CD8-positive, alpha-beta memory T cell (primary cell): ENCODE measurements at regions not wholly inside any gene's neighbourhood (a gene's known extent, or its start where the extent isn't known, plus 50 kb on each side); places are given as distances from the start of the nearest gene placed in this dataset.
"Not testable (repeated sequence)": the region's sequence is repeated elsewhere in the genome, so short reads cannot be mapped to it uniquely, and the experiment has no call there.

Experiments used
- CTCF ChIA-PET: fragments of 350-600 bp; sonication (Branson Sonifier 250); formaldehyde crosslinking; loops from one replicate; lab custom pipeline; 2021; ENCODE audit warnings: antibody characterized with exemption; lab: Charles Lee
- POLR2A ChIA-PET: fragments of 350-600 bp; sonication (Branson Sonifier 250); formaldehyde crosslinking; loops from one replicate; lab custom pipeline; 2021; ENCODE audit warnings: antibody characterized with exemption; lab: Charles Lee
- DNase-seq, 5 donors: peaks; one replicate each; pipeline versions ENCODE4 v3.0.0 to v3.0.0-alpha.2; 2020 to 2022; ENCODE audit warnings: mixed read lengths in 1 of 5
- H3K27ac ChIP-seq: one replicate; pipeline ENCODE4 v1.7.0; 2013; ENCODE audit warnings: low read depth, mild to moderate bottlenecking, low read length, moderate library complexity
- H3K27me3 ChIP-seq: 2 replicates; pipeline ENCODE4 v1.7.0; 2013; ENCODE audit warnings: low read length, mild to moderate bottlenecking; ENCODE audit not compliant: insufficient read depth, poor library complexity, severe bottlenecking
- H3K36me3 ChIP-seq: 2 replicates; pipeline ENCODE4 v1.7.0; 2013; ENCODE audit warnings: mild to moderate bottlenecking, low read length, moderate library complexity; ENCODE audit not compliant: insufficient read depth
- H3K4me1 ChIP-seq: 2 replicates; pipeline ENCODE4 v1.7.0; 2013; ENCODE audit warnings: mild to moderate bottlenecking, low read length, moderate library complexity; ENCODE audit not compliant: insufficient read depth
- H3K4me3 ChIP-seq: 2 replicates; pipeline ENCODE4 v1.7.0; 2013; ENCODE audit warnings: mild to moderate bottlenecking, low read length
- H3K9me3 ChIP-seq: 2 replicates; pipeline ENCODE4 v1.7.0; 2013; ENCODE audit warnings: mild to moderate bottlenecking, low read length
- H3K27ac Mint-ChIP-seq, 8 donors: one replicate each; pipeline ENCODE4 v1.8.0; 2020 to 2021; ENCODE audit warnings: mixed read lengths in 8 of 8, mild to moderate bottlenecking in 6 of 8, inconsistent platforms in 3 of 8, moderate library complexity in 3 of 8
- H3K27me3 Mint-ChIP-seq, 2 donors: one replicate each; pipeline ENCODE4 v1.8.0; 2020 to 2021; ENCODE audit warnings: mixed read lengths in 2 of 2, mild to moderate bottlenecking in 1 of 2, moderate library complexity in 1 of 2
- H3K36me3 Mint-ChIP-seq, 3 donors: one replicate each; pipeline ENCODE4 v1.8.0; 2020 to 2021; ENCODE audit warnings: mixed read lengths in 3 of 3, inconsistent platforms in 1 of 3, mild to moderate bottlenecking in 1 of 3
- H3K4me1 Mint-ChIP-seq, 3 donors: one replicate each; pipeline ENCODE4 v1.8.0; 2020 to 2021; ENCODE audit warnings: mixed read lengths in 3 of 3, inconsistent platforms in 1 of 3, mild to moderate bottlenecking in 1 of 3
- H3K4me3 Mint-ChIP-seq, 7 donors: one replicate each; pipeline ENCODE4 v1.8.0; 2020 to 2021; ENCODE audit warnings: mixed read lengths in 7 of 7, mild to moderate bottlenecking in 6 of 7, moderate library complexity in 4 of 7, inconsistent platforms in 2 of 7
- H3K9me3 Mint-ChIP-seq, 5 donors: one replicate each; pipeline ENCODE4 v1.8.0; 2020 to 2022; ENCODE audit warnings: mixed read lengths in 5 of 5, mild to moderate bottlenecking in 3 of 5, moderate library complexity in 2 of 5, inconsistent platforms in 1 of 5

DNA sequence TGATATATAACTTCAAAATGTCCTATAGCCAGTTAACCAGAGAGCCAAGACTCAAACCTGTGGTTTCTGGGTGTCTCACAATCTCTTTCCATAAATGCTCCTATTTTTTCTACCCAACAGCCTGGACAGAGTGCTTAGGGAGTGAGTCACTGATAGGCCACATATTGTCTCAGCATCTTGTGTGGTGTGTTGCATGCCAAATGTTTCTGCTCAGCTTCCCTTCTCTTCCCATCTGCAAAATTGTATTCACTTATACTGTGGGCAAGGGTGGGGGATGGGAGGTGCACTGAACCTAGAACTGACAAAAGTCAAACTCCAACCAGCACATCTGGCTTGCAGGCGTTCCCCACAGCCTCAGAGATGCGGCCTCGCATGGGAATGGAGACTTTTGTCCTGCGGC is 123.3 kb downstream of the KCNA5 start:
- no peaks in the 10 kb centered on the region for H3K9me3 ChIP-seq
- ChIA-PET POLR2A (no interaction called here), CTCF (no interaction called here)
- Mint-ChIP-seq H3K36me3 (no peaks in the 10 kb centered on the region), H3K4me1 (no peaks in the 10 kb centered on the region), H3K27me3 (peaks cover 1 to 4% of the 10 kb centered on the region in 2 donors), H3K27ac (no peak overlapping the region), H3K4me3 (no peak overlapping the region), H3K9me3 (no peaks in the 10 kb centered on the region)
- no peak overlapping the region for H3K4me3 ChIP-seq
- DNase-seq = no peak
- H3K27ac ChIP-seq = no peak overlapping the region
- no peaks in the 10 kb centered on the region for H3K4me1 ChIP-seq
- H3K27me3 ChIP-seq = no peaks in the 10 kb centered on the region
- no peaks in the 10 kb centered on the region for H3K36me3 ChIP-seq

DNA sequence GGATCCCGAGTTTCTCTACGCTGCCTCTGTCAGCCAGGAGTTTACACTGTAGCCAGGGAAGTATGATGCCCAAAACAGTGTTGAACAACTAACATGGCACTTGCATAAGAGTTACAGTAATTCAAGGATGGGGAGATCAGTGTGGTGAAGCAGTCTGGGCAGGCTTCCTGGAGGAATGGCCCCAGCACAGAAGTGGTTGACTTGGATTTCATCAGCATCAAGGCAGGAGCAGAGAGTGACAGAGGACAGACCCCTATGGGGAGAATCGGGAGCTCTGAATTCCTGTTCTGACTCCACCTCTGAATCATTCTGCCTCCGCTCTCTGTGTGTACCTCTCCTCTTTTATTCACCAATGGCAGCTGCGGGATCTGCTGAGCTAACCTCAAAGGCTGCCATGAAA is 124.5 kb downstream of the KCNA5 start:
- Histone ChIP-seq H3K4me1 (no peaks in the 10 kb centered on the region), H3K36me3 (no peaks in the 10 kb centered on the region), H3K9me3 (no peaks in the 10 kb centered on the region), H3K27ac (no peak overlapping the region), H3K27me3 (no peaks in the 10 kb centered on the region), H3K4me3 (no peak overlapping the region)
- DNase-seq = no peak
- ChIA-PET CTCF (no interaction called here), POLR2A (no interaction called here)
- Mint-ChIP-seq H3K4me3 (no peak overlapping the region), H3K27me3 (peaks cover 4 to 5% of the 10 kb centered on the region in 2 donors), H3K36me3 (no peaks in the 10 kb centered on the region), H3K27ac (no peak overlapping the region), H3K4me1 (no peaks in the 10 kb centered on the region), H3K9me3 (no peaks in the 10 kb centered on the region)

DNA sequence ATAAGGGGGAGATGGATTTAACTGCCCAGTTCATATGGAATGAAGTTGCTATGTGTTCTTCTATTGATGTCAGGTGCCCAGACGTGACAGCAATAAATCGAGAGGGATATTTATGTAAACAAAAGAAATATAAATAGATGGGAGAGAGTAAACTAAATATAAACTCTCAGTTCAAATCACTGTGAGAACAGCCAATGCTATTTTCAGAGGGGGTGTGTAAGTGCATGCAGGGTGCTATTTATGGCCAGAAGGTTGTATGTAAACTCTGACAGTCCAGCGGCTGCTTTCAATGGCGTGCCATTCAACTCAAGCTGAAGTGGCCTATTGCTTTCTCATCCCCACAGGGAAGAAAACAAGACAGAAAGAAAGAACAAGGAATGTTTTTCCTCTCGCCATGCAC is 127.2 kb downstream of the KCNA5 start:
- no peak overlapping the region for H3K4me3 ChIP-seq
- Mint-ChIP-seq H3K4me1 (no peaks in the 10 kb centered on the region), H3K36me3 (no peaks in the 10 kb centered on the region), H3K27me3 (peaks cover 0 to 6% of the 10 kb centered on the region in 2 donors), H3K9me3 (peaks cover 0 to 2% (median 0%) of the 10 kb centered on the region in 5 donors), H3K4me3 (no peak overlapping the region), H3K27ac (no peak overlapping the region)
- H3K36me3 ChIP-seq = no peaks in the 10 kb centered on the region
- no peaks in the 10 kb centered on the region for H3K4me1 ChIP-seq
- H3K27ac ChIP-seq = no peak overlapping the region
- CTCF ChIA-PET = no interaction called here
- no peaks in the 10 kb centered on the region for H3K9me3 ChIP-seq
- DNase-seq = no peak
- POLR2A ChIA-PET = no interaction called here
- no peaks in the 10 kb centered on the region for H3K27me3 ChIP-seq

DNA sequence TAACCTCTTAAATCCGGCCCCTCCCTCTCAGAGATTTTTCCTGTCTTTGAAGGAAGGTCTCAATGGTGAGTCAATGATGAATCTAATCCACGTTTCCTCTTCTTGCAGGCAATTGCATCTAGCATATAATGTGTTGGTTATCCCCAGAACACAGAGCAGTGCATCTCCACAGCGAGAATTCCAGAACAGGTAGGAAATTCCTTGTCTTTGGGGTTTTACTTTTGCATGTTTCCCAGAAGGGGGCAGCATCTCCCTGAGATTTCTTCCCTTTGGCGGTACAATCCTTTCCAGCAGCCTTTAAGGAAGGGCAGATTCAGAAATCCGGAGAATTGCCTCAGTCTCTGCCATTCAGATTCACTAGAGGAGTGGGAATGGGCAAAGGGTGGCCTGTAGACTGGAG is 128.0 kb downstream of the KCNA5 start:
- no peak overlapping the region for H3K27ac ChIP-seq
- no peaks in the 10 kb centered on the region for H3K27me3 ChIP-seq
- H3K9me3 ChIP-seq = no peaks in the 10 kb centered on the region
- Mint-ChIP-seq H3K27ac (no peak overlapping the region), H3K27me3 (peaks cover 0 to 7% of the 10 kb centered on the region in 2 donors), H3K4me1 (no peaks in the 10 kb centered on the region), H3K9me3 (peaks cover 0 to 2% (median 0%) of the 10 kb centered on the region in 5 donors), H3K36me3 (no peaks in the 10 kb centered on the region), H3K4me3 (no peak overlapping the region)
- no peak overlapping the region for H3K4me3 ChIP-seq
- DNase-seq = no peak
- no peaks in the 10 kb centered on the region for H3K36me3 ChIP-seq
- POLR2A ChIA-PET = no interaction called here
- CTCF ChIA-PET = no interaction called here
- no peaks in the 10 kb centered on the region for H3K4me1 ChIP-seq

DNA sequence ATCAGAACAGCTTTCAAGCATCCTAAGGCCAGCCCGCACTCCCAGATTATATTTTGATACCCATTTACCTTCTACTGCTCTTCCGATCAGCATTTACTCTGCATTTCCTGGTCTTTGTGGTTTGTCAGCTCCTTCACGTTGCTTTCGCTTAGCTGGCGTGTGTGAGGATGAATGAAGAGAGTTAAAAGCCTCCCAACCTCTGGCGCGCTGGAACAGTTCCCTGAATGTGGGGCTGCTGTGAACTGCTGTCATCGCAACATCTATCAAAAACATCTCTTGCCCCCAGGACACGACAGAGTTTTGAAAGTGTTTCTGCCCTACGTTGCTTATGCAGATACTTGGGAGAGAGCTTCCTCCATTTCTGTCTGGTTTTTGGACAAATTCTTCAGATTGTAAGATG is 129.2 kb downstream of the KCNA5 start:
- H3K36me3 Mint-ChIP-seq = no peaks in the 10 kb centered on the region
- Histone ChIP-seq H3K27me3 (no peaks in the 10 kb centered on the region), H3K4me3 (no peak overlapping the region), H3K27ac (no peak overlapping the region), H3K4me1 (no peaks in the 10 kb centered on the region), H3K9me3 (no peaks in the 10 kb centered on the region), H3K36me3 (no peaks in the 10 kb centered on the region)
- H3K27me3 Mint-ChIP-seq = peaks cover 0 to 7% of the 10 kb centered on the region in 2 donors
- no peak overlapping the region for H3K27ac Mint-ChIP-seq
- DNase-seq = no peak
- POLR2A ChIA-PET = no interaction called here
- CTCF ChIA-PET = no interaction called here
- no peak overlapping the region for H3K4me3 Mint-ChIP-seq
- H3K9me3 Mint-ChIP-seq = peaks cover 0 to 2% (median 0%) of the 10 kb centered on the region in 5 donors
- H3K4me1 Mint-ChIP-seq = no peaks in the 10 kb centered on the region

DNA sequence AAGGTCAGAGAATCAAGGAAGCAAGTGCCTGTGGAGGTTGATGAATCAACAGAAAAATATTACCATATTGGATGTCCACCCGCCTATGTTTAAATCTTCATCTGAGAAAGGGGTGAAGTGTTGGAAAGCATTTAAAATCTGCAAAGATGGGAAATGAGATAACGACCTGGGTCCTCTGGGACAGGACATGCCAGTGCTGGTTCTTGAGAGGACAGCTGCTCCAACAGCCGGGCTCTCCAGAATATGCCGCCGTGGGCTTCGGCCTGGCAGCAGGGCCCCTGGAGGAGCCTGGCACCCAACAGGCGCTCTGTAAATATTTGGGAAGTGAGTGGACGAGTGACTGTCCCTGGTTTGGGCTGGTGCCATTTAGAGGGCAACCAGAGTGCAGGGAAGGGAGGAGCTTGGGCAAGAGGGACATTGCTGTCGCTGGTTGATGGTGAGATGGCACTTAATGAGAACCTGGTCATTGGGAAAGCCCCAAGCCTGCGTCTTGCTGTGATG is 129.9 kb downstream of the KCNA5 start:
- Mint-ChIP-seq H3K4me1 (no peaks in the 10 kb centered on the region), H3K9me3 (peaks cover 0 to 2% (median 0%) of the 10 kb centered on the region in 5 donors), H3K36me3 (no peaks in the 10 kb centered on the region), H3K4me3 (no peak overlapping the region), H3K27ac (no peak overlapping the region), H3K27me3 (peaks cover 0 to 7% of the 10 kb centered on the region in 2 donors)
- CTCF ChIA-PET = no interaction called here
- Histone ChIP-seq H3K27ac (no peak overlapping the region), H3K36me3 (no peaks in the 10 kb centered on the region), H3K27me3 (no peaks in the 10 kb centered on the region), H3K9me3 (no peaks in the 10 kb centered on the region), H3K4me3 (no peak overlapping the region), H3K4me1 (no peaks in the 10 kb centered on the region)
- DNase-seq = no peak
- POLR2A ChIA-PET = no interaction called here

DNA sequence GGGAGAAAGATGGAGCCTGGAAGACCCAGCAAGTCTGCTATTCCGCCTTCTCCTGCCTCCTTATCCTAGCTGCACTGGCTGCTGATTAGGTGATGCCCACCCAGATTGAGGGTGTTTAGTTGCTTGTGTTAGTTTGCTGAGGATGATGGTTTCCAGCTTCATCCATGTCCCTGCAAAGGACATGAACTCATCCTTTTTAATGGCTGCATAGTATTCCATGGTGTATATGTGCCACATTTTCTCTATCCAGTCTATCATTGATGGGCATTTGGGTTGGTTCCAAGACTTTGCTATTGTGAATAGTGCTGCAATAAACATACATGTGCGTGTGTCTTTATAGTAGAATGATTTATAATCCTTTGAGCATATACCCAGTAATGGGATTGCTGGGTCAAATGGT is 131.7 kb downstream of the KCNA5 start:
- H3K4me1 ChIP-seq, H3K36me3 Mint-ChIP-seq, H3K4me3 ChIP-seq, CTCF ChIA-PET, H3K27me3 Mint-ChIP-seq, H3K9me3 ChIP-seq, H3K27ac Mint-ChIP-seq, POLR2A ChIA-PET, H3K36me3 ChIP-seq, H3K4me3 Mint-ChIP-seq, H3K27ac ChIP-seq, H3K9me3 Mint-ChIP-seq, H3K27me3 ChIP-seq, H3K4me1 Mint-ChIP-seq, DNase-seq: not testable (repeated sequence)

DNA sequence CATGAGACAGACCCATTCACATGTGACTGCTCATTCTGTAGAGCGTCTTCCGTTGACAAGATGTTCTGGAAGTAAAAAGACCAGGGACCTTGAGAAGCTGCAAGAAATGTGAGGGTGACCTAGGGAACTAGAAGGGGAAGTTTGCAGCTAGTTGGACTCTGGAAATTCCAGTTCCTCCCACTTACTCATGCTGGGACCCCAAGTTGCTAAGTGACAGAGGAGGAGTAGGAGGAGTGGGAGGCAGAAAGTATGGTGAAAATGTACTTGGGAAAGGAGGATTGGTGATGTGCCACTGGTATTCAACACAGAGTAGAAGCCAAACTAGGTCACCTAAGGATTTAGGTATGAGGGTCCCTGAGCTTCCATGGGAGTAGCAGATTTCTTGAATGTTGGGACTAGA is 132.4 kb downstream of the KCNA5 start:
- H3K36me3 ChIP-seq = no peaks in the 10 kb centered on the region
- POLR2A ChIA-PET = no interaction called here
- Mint-ChIP-seq H3K4me3 (no peak overlapping the region), H3K36me3 (no peaks in the 10 kb centered on the region), H3K27me3 (peaks cover 3 to 5% of the 10 kb centered on the region in 2 donors), H3K9me3 (peaks cover 0 to 2% (median 0%) of the 10 kb centered on the region in 5 donors), H3K27ac (no peak overlapping the region), H3K4me1 (no peaks in the 10 kb centered on the region)
- no peaks in the 10 kb centered on the region for H3K27me3 ChIP-seq
- no peaks in the 10 kb centered on the region for H3K4me1 ChIP-seq
- H3K9me3 ChIP-seq = no peaks in the 10 kb centered on the region
- H3K27ac ChIP-seq = no peak overlapping the region
- no peak for DNase-seq
- CTCF ChIA-PET = no interaction called here
- H3K4me3 ChIP-seq = no peak overlapping the region

DNA sequence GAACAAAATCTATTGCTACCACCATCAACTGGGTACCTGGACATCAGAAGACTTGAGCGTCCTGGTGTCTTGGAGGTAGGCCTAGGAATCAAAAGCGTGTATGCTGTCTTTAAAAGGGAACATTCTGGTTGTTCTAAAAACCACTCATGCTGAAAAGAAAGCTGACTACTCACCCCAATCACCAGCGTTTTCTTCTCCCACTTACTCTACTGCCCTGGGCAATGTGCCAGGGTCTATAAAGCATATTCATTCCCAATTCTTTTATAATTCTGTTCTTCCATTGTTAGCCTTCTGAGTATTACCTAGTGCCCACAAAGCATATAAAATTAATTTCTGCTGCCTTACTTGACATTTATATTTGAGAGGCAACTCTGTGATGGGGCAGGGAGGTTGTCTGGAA is 133.4 kb downstream of the KCNA5 start:
- no peaks in the 10 kb centered on the region for H3K9me3 ChIP-seq
- no peak for DNase-seq
- no peaks in the 10 kb centered on the region for H3K36me3 ChIP-seq
- Mint-ChIP-seq H3K9me3 (peaks cover 0 to 2% (median 0%) of the 10 kb centered on the region in 5 donors), H3K4me1 (no peaks in the 10 kb centered on the region), H3K4me3 (no peak overlapping the region), H3K36me3 (no peaks in the 10 kb centered on the region), H3K27me3 (peaks cover 3 to 7% of the 10 kb centered on the region in 2 donors), H3K27ac (no peak overlapping the region)
- H3K27ac ChIP-seq = no peak overlapping the region
- POLR2A ChIA-PET = no interaction called here
- H3K27me3 ChIP-seq = no peaks in the 10 kb centered on the region
- H3K4me1 ChIP-seq = no peaks in the 10 kb centered on the region
- no peak overlapping the region for H3K4me3 ChIP-seq
- CTCF ChIA-PET = no interaction called here
